DND-41 (cell line): ENCODE measurements at regions not wholly inside any gene's neighbourhood (a gene's known extent, or its start where the extent isn't known, plus 50 kb on each side); places are given as distances from the start of the nearest gene placed in this dataset.

ENCODE experiments used
- ATAC-seq: fragments of 200-7000 bp; cut with Tn5 transposase; 3 replicates; pipeline ENCODE4 v1.9.1; 2021; ENCODE audit warnings: low read depth; ENCODE audit not compliant: insufficient read depth
- DNase-seq: peaks from one replicate; pipeline ENCODE4 v3.0.0-alpha.2; 2020
- H2AFZ ChIP-seq: 2 replicates; pipeline ENCODE4 v1.6.0; 2012; ENCODE audit warnings: low read depth, low read length
- H3K27ac ChIP-seq: 2 replicates; pipeline ENCODE4 v1.5.1; 2012; ENCODE audit warnings: low read length, inconsistent platforms
- H3K27me3 ChIP-seq: fragments of 200-600 bp; sonication (generic); 2 replicates; pipeline ENCODE4 v1.6.0; 2012; ENCODE audit warnings: low read length, mild to moderate bottlenecking, inconsistent platforms; ENCODE audit not compliant: insufficient read depth, poor library complexity
- H3K36me3 ChIP-seq: 2 replicates; pipeline ENCODE4 v1.5.1; 2012; ENCODE audit warnings: low read length, inconsistent platforms; ENCODE audit not compliant: insufficient read depth
- H3K4me1 ChIP-seq: 2 replicates; pipeline ENCODE4 v1.5.1; 2012; ENCODE audit warnings: mild to moderate bottlenecking, low read length; ENCODE audit not compliant: insufficient read depth
- H3K4me2 ChIP-seq: 2 replicates; pipeline ENCODE4 v1.6.0; 2012; ENCODE audit warnings: mild to moderate bottlenecking, moderate library complexity, low read length, inconsistent platforms; ENCODE audit not compliant: insufficient read depth
- H3K4me3 ChIP-seq, 2 experiments: fragments of 200-600 bp in 1 of 2; shearing (Covaris generic) in 1 of 2; 2 replicates each; pipeline ENCODE4 v1.5.1; 2012 to 2016; ENCODE audit warnings: inconsistent platforms in 2 of 2, low read length in 2 of 2, mild to moderate bottlenecking in 2 of 2, low read depth in 1 of 2, moderate library complexity in 1 of 2
- H3K79me2 ChIP-seq: 2 replicates; pipeline ENCODE4 v1.6.0; 2012; ENCODE audit warnings: low read length, inconsistent platforms; ENCODE audit not compliant: insufficient read depth
- H3K9ac ChIP-seq: 2 replicates; pipeline ENCODE4 v1.6.0; 2012; ENCODE audit warnings: low read depth, mild to moderate bottlenecking, inconsistent platforms, low read length, moderate library complexity
- H3K9me3 ChIP-seq: 2 replicates; pipeline ENCODE4 v1.5.1; 2012; ENCODE audit warnings: low read length, moderate library complexity, mild to moderate bottlenecking, inconsistent platforms; ENCODE audit not compliant: insufficient read depth, severe bottlenecking
- H4K20me1 ChIP-seq: 2 replicates; pipeline ENCODE4 v1.6.0; 2012; ENCODE audit warnings: low read length; ENCODE audit not compliant: insufficient read depth
- EZH2 ChIP-seq: IDR thresholded peaks from 3 replicates; pipeline ENCODE4 v1.6.1; 2012; ENCODE audit warnings: borderline replicate concordance, low read depth, mild to moderate bottlenecking, moderate library complexity, low read length, inconsistent platforms; ENCODE audit not compliant: severe bottlenecking
- TF ChIP-seq, protein P1 (sequence below): IDR thresholded peaks from 2 replicates; pipeline ENCODE4 v1.5.1; 2012; ENCODE audit warnings: borderline replicate concordance, low read length, moderate library complexity, mild to moderate bottlenecking; ENCODE audit not compliant: poor library complexity, severe bottlenecking; ENCODE audit errors: extremely low read depth

DNA sequence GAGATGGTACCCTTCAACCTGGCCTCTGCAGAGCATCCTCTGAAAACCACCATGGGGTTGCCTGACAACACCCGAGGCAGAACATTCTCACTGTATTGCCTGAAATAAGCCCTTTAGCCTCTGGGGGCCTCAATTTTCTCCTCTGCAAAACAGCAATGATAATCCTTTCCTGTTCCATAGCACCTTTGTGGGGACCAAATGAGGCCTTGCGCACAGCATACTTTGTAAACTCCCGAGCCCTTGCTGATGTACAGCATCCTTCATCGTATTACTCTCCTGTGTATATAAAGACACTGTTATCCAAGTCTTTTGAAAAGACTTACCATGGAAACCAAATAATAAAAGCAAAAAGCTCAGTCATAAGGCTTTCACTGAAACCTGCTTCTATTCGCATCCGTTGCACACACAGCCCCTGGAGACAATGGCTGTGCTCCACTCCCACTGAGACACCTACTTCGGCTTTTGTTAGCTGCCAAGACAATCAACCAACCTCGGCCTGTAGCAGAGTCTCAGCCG is 276.0 kb downstream of the FOXO1 start:
- no peak for TF ChIP-seq EZH2
- TF ChIP-seq, protein P1, sequence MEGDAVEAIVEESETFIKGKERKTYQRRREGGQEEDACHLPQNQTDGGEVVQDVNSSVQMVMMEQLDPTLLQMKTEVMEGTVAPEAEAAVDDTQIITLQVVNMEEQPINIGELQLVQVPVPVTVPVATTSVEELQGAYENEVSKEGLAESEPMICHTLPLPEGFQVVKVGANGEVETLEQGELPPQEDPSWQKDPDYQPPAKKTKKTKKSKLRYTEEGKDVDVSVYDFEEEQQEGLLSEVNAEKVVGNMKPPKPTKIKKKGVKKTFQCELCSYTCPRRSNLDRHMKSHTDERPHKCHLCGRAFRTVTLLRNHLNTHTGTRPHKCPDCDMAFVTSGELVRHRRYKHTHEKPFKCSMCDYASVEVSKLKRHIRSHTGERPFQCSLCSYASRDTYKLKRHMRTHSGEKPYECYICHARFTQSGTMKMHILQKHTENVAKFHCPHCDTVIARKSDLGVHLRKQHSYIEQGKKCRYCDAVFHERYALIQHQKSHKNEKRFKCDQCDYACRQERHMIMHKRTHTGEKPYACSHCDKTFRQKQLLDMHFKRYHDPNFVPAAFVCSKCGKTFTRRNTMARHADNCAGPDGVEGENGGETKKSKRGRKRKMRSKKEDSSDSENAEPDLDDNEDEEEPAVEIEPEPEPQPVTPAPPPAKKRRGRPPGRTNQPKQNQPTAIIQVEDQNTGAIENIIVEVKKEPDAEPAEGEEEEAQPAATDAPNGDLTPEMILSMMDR, result no peak
- H3K4me1 ChIP-seq, result peaks cover 22% of the 10 kb centered on the region
- no peaks in the 10 kb centered on the region for H3K9me3 ChIP-seq
- H3K4me2 ChIP-seq, result no peak overlapping the region
- ATAC-seq (no peak), DNase-seq (no peak)
- H3K27me3 ChIP-seq, result peaks cover 5% of the 10 kb centered on the region
- no peaks in the 10 kb centered on the region for H4K20me1 ChIP-seq
- no peak overlapping the region for H3K4me3 ChIP-seq
- H3K36me3 ChIP-seq, result no peaks in the 10 kb centered on the region
- no peak overlapping the region for H3K27ac ChIP-seq
- no peak overlapping the region for H3K9ac ChIP-seq
- H2AFZ ChIP-seq, result no peak overlapping the region
- H3K79me2 ChIP-seq, result no peaks in the 10 kb centered on the region

DNA sequence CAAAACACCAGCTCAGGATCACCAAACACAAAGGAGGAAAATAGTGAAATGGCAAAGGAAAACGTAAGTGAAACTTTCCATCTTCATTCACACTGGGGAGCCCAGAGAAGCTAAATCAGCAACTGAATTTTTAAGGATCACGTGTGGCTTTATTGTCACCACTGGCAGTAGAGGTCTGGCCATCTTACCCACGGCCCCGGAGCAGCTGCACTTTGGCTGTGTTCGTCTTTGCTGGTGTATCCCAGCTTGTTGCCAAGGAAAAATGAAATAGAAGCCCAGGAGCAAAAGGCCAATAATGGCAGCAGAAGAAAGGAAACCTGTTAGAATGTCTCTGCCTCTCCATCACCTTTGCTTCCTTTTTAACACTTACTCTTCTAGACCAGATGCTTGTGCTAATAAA is 274.7 kb downstream of the FOXO1 start:
- DNase-seq, result no peak
- no peak overlapping the region for H2AFZ ChIP-seq
- peaks cover 22% of the 10 kb centered on the region for H3K4me1 ChIP-seq
- no peak for ATAC-seq
- no peak overlapping the region for H3K4me2 ChIP-seq
- no peak overlapping the region for H3K27ac ChIP-seq
- no peaks in the 10 kb centered on the region for H3K79me2 ChIP-seq
- peaks cover 5% of the 10 kb centered on the region for H3K27me3 ChIP-seq
- H3K36me3 ChIP-seq, result no peaks in the 10 kb centered on the region
- H3K9me3 ChIP-seq, result no peaks in the 10 kb centered on the region
- TF ChIP-seq EZH2, result no peak
- TF ChIP-seq, protein P1, result no peak
- no peak overlapping the region for H3K4me3 ChIP-seq
- no peak overlapping the region for H3K9ac ChIP-seq
- no peaks in the 10 kb centered on the region for H4K20me1 ChIP-seq

DNA sequence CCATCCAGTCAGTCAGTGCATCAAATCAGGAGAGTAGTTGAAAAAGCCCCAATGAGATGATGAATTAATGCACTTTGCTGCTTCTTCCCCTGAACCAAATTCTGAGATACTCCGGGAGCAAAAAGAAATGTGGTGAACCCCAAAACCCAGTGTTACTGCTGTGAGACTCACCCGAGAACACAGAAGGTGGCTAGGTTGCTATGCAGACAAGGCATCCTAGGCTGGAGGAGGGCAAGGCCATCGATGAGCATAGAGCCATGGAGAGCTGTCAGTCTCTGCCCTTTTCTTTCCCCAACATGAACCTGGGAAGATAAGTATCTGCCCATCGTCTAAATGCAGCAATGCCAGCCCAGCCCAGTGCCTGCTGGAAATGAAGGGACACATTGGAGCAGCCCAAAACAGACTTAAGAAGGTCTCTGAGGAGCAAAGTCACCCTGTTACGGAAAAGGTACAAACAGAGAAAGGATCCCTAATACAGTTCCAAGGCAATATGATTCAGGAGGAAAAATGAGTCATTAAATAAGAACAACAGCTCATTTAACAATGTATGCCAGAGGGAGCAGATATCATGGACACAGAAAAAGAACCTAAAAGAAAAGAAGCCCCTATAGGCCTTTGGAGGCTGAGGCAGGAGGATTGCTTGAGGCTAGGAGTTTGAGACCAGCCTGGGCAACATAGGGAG is 272.0 kb downstream of the FOXO1 start:
- DNase-seq, result no peak
- no peaks in the 10 kb centered on the region for H4K20me1 ChIP-seq
- H2AFZ ChIP-seq, result no peak overlapping the region

More for the DNA sequence above, 272.0 kb downstream of the FOXO1 start:
- Histone ChIP-seq H3K27ac (no peak overlapping the region), H3K4me1 (peaks cover 4% of the 10 kb centered on the region), H3K4me2 (no peak overlapping the region), H3K27me3 (peaks cover 5% of the 10 kb centered on the region), H3K36me3 (no peaks in the 10 kb centered on the region), H3K9ac (no peak overlapping the region), H3K9me3 (no peaks in the 10 kb centered on the region), H3K4me3 (no peak overlapping the region), H3K79me2 (no peaks in the 10 kb centered on the region)
- no peak for TF ChIP-seq EZH2
- TF ChIP-seq, protein P1, result no peak
- no peak for ATAC-seq
